A673 (cell line): ENCODE measurements at regions not wholly inside any gene's neighbourhood (a gene's known extent, or its start where the extent isn't known, plus 50 kb on each side); places are given as distances from the start of the nearest gene placed in this dataset.

Experiments used
- BruUV-seq: library from RNA; stranded (reverse); fragments of 400-500 nt; replicated peaks from 2 replicates; lab custom pipeline; 2021; lab: Mats Ljungman, UMichigan
- CTCF ChIA-PET: fragments of 300-600 bp; sonication (Branson Sonifier 250); formaldehyde crosslinking; loops from one replicate; lab custom pipeline; 2022; ENCODE audit warnings: antibody characterized with exemption; lab: Charles Lee
- POLR2A ChIA-PET: fragments of 300-600 bp; sonication (Branson Sonifier 250); formaldehyde crosslinking; loops from one replicate; lab custom pipeline; 2022; ENCODE audit warnings: antibody characterized with exemption; ENCODE audit not compliant: low non-redundant PET; lab: Charles Lee
- DNase-seq: peaks from one replicate; pipeline ENCODE4 v3.0.0-alpha.2; 2015; ENCODE audit warnings: low spot score
- H3K27ac ChIP-seq: fragments of 200-600 bp; sonication (generic); 2 replicates; pipeline ENCODE4 v1.5.1; 2016; ENCODE audit warnings: mixed run types, low read depth, mild to moderate bottlenecking, mixed read lengths, antibody characterized with exemption, low read length; ENCODE audit not compliant: poor library complexity, severe bottlenecking
- H3K27me3 ChIP-seq: fragments of 200-600 bp; sonication (generic); replicated peaks from 2 replicates; pipeline ENCODE4 v1.6.1; 2017; ENCODE audit warnings: mixed run types, low read depth, mild to moderate bottlenecking, mixed read lengths, antibody characterized with exemption, low read length; ENCODE audit not compliant: insufficient read depth, poor library complexity
- H3K36me3 ChIP-seq: fragments of 200-600 bp; sonication (generic); 2 replicates; pipeline ENCODE4 v1.6.1; 2016; ENCODE audit warnings: mixed run types, mild to moderate bottlenecking, mixed read lengths, antibody characterized with exemption, low read length; ENCODE audit not compliant: insufficient read depth, poor library complexity, severe bottlenecking
- H3K4me1 ChIP-seq: fragments of 200-600 bp; sonication (generic); 2 replicates; pipeline ENCODE4 v1.6.1; 2017; ENCODE audit warnings: mixed run types, mild to moderate bottlenecking, mixed read lengths, antibody characterized with exemption, low read length; ENCODE audit not compliant: insufficient read depth, poor library complexity, severe bottlenecking
- H3K4me3 ChIP-seq: fragments of 200-600 bp; sonication (generic); 2 replicates; pipeline ENCODE4 v1.5.1; 2016; ENCODE audit warnings: low read depth, mixed run types, mild to moderate bottlenecking, mixed read lengths, low read length; ENCODE audit not compliant: poor library complexity, severe bottlenecking
- H3K9me3 ChIP-seq: fragments of 200-600 bp; sonication (generic); 2 replicates; pipeline ENCODE4 v1.6.1; 2016; ENCODE audit warnings: mixed run types, low read depth, mild to moderate bottlenecking, mixed read lengths, antibody characterized with exemption, low read length; ENCODE audit not compliant: poor library complexity, severe bottlenecking
- EZH2 ChIP-seq: fragments of 200-600 bp; sonication (generic); IDR thresholded peaks from 2 replicates; pipeline ENCODE4 v1.6.1; 2017; ENCODE audit warnings: borderline replicate concordance, low read depth, mild to moderate bottlenecking, mixed read lengths, antibody characterized with exemption, low read length; ENCODE audit not compliant: poor library complexity, severe bottlenecking
- intact Hi-C: fragments of 100-400 bp; cut with micrococcal nuclease; formaldehyde crosslinking; loops from one replicate; pipeline ENCODE4 v1.10.0; 2022; ENCODE audit not compliant: unreplicated experiment
- TF ChIP-seq, protein P1 (sequence below): fragments of 300-800, 200-600 bp; sonication (generic); conservative IDR thresholded peaks from 2 replicates; pipeline ENCODE4 v1.5.1; 2017; ENCODE audit warnings: low read depth, mild to moderate bottlenecking, antibody characterized with exemption, low read length, moderate library complexity, mixed read lengths

DNA sequence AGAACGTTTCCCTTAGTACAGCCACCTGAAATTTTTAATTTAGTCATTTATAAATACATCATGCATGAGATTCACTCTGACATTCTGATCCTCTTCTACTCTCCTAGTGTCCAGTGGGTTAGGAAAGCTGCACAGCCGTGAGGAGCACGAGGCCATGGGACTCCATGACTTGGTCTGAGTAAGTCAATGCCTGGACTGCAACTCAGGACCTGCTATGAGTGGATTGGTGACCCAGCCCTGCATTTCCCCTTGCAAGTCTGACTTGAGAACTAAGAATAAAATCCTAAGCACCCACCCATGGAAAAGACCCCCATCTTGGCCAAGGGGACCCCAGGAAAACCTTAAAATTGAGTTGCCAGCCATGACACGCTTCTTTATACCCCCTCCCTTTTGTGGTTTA is 237.6 kb upstream of the HDAC4 start:
- no TSS peak for BruUV-seq
- ChIA-PET POLR2A (no interaction called here), CTCF (no interaction called here)
- H3K36me3 ChIP-seq = no peaks in the 10 kb centered on the region
- H3K27ac ChIP-seq = no peak overlapping the region
- H3K4me3 ChIP-seq = no peak overlapping the region
- no peaks in the 10 kb centered on the region for H3K4me1 ChIP-seq
- H3K9me3 ChIP-seq = no peaks in the 10 kb centered on the region
- DNase-seq = no peak
- intact Hi-C loops = no loop called here
- H3K27me3 ChIP-seq = no peaks in the 10 kb centered on the region
- TF ChIP-seq EZH2 = no peak
- TF ChIP-seq, protein P1, sequence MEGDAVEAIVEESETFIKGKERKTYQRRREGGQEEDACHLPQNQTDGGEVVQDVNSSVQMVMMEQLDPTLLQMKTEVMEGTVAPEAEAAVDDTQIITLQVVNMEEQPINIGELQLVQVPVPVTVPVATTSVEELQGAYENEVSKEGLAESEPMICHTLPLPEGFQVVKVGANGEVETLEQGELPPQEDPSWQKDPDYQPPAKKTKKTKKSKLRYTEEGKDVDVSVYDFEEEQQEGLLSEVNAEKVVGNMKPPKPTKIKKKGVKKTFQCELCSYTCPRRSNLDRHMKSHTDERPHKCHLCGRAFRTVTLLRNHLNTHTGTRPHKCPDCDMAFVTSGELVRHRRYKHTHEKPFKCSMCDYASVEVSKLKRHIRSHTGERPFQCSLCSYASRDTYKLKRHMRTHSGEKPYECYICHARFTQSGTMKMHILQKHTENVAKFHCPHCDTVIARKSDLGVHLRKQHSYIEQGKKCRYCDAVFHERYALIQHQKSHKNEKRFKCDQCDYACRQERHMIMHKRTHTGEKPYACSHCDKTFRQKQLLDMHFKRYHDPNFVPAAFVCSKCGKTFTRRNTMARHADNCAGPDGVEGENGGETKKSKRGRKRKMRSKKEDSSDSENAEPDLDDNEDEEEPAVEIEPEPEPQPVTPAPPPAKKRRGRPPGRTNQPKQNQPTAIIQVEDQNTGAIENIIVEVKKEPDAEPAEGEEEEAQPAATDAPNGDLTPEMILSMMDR = no peak

DNA sequence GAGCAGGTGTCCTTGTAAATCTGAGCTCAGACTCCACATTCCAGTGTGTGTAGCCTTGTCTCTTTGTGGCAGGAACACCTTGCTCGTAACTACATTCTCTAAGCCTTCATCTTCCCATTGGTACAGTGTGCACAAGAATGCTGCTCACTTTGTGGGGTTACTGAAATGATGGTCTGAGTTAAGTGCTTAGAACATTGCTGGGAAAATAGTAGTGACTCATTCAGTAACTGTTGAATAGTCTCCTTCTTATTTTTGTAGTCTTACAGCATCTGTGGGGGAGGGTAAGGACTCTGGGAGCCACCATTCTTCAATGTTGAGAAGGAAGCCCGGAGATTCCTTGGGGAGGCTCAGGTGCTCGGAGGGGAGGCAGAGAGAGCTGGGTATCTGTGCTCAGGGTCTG is 236.0 kb upstream of the HDAC4 start:
- BruUV-seq = no TSS peak
- no peak for TF ChIP-seq EZH2
- TF ChIP-seq, protein P1 = no peak
- DNase-seq = no peak
- no peak overlapping the region for H3K4me3 ChIP-seq
- H3K36me3 ChIP-seq = no peaks in the 10 kb centered on the region
- intact Hi-C loops = no loop called here
- H3K27ac ChIP-seq = no peak overlapping the region
- ChIA-PET POLR2A (no interaction called here), CTCF (no interaction called here)
- no peaks in the 10 kb centered on the region for H3K4me1 ChIP-seq
- no peaks in the 10 kb centered on the region for H3K9me3 ChIP-seq
- H3K27me3 ChIP-seq = no peaks in the 10 kb centered on the region

DNA sequence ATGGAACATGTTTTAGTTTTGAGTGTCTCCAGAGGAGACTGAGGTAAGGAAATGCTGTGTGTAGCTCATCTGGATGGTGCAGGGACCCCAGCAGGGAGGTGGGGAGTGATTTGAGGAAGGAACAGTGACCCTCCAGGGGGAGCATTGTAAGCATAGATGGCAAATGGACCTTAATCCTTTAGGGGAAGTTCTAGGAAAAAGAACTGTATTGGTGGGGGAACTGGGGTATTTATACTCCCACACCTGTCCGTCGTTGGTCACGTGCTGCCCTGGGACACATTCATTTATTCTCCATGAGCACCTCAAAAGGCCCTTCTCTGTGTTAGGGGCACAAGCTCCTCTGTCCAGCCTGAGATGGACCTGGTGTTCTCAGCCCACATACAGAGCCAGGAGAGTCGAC is 233.9 kb upstream of the HDAC4 start:
- Histone ChIP-seq H3K4me3 (no peak overlapping the region), H3K36me3 (no peaks in the 10 kb centered on the region), H3K27ac (no peak overlapping the region), H3K4me1 (no peaks in the 10 kb centered on the region), H3K9me3 (no peaks in the 10 kb centered on the region), H3K27me3 (no peaks in the 10 kb centered on the region)
- ChIA-PET CTCF (no interaction called here), POLR2A (no interaction called here)
- intact Hi-C loops = no loop called here
- TF ChIP-seq, protein P1 = no peak
- no peak for TF ChIP-seq EZH2
- no TSS peak for BruUV-seq
- DNase-seq = no peak
